Thyroid gland (tissue), 4 donors: ENCODE measurements at regions not wholly inside any gene's neighbourhood (a gene's known extent, or its start where the extent isn't known, plus 50 kb on each side); places are given as distances from the start of the nearest gene placed in this dataset.

Source experiments
- CTCF ChIP-seq, 6 experiments: fragments of 200-600 bp in 3 of 6; fragments of 450-650 bp in 3 of 6; sonication (generic) in 3 of 6; IDR thresholded peaks; one replicate each; pipeline ENCODE4 v1.5.1; 2016 to 2019; ENCODE audit warnings: antibody characterized with exemption in 6 of 6, mild to moderate bottlenecking in 2 of 6, inconsistent platforms in 1 of 6, moderate library complexity in 1 of 6
- POLR2A ChIP-seq, 2 donors: fragments of 450-650 bp; IDR thresholded peaks; one replicate each; pipeline ENCODE4 v1.6.1; 2017; ENCODE audit warnings: antibody characterized with exemption in 2 of 2, mild to moderate bottlenecking in 2 of 2, moderate library complexity in 1 of 2

- TF ChIP-seq CTCF (IDR thresholded peaks at IDR 0.05) (no peak), POLR2A (IDR thresholded peaks at IDR 0.05) (no peak)
These were observed 134.6 kb downstream of the OLFM1 start for GRCh38 chr9:135221951-135222631.
